Esophagus squamous epithelium (tissue), 4 donors: ENCODE measurements at regions not wholly inside any gene's neighbourhood (a gene's known extent, or its start where the extent isn't known, plus 50 kb on each side); places are given as distances from the start of the nearest gene placed in this dataset.

ENCODE experiments used
- CTCF ChIP-seq, 6 experiments: fragments of 450-650 bp in 4 of 6; fragments of 200-600 bp in 2 of 6; sonication (generic) in 2 of 6; IDR thresholded peaks; one replicate each; pipeline ENCODE4 v1.5.1; 2016 to 2019; ENCODE audit warnings: antibody characterized with exemption in 6 of 6, mild to moderate bottlenecking in 4 of 6, moderate library complexity in 4 of 6
- POLR2A ChIP-seq, 4 donors: fragments of 450-650 bp; IDR thresholded peaks; one replicate each; pipeline ENCODE4 v1.6.1; 2017; ENCODE audit warnings: antibody characterized with exemption in 4 of 4, mild to moderate bottlenecking in 4 of 4, moderate library complexity in 3 of 4

GRCh38 chr3:84039099-84039498 lies 919.7 kb upstream of the CADM2 start:
- TF ChIP-seq CTCF (IDR thresholded peaks at IDR 0.05) (no peak), POLR2A (IDR thresholded peaks at IDR 0.05) (no peak)
